GM23338 (cell line): ENCODE measurements at regions not wholly inside any gene's neighbourhood (a gene's known extent, or its start where the extent isn't known, plus 50 kb on each side); places are given as distances from the start of the nearest gene placed in this dataset.

ENCODE experiments used
- CREB1 ChIP-seq: fragments of 250-450 bp; sonication (Bioruptor Pico); IDR thresholded peaks from 2 replicates; pipeline ENCODE4 v1.5.0; 2020; ENCODE audit warnings: low read depth, mild to moderate bottlenecking, moderate library complexity
- EZH2phosphoT487 ChIP-seq: fragments of 200-600 bp; sonication (generic); IDR thresholded peaks from one replicate; pipeline ENCODE4 v1.8.1; 2018; ENCODE audit warnings: antibody characterized with exemption; ENCODE audit not compliant: unreplicated experiment
- POLR2AphosphoS5 ChIP-seq: IDR thresholded peaks from 2 replicates; pipeline ENCODE4 v1.6.1; 2016; ENCODE audit warnings: antibody characterized with exemption, low read depth
- TF ChIP-seq, protein P1 (sequence below), 2 experiments: fragments of 200-600 bp in 1 of 2; sonication (generic) in 1 of 2; conservative IDR thresholded peaks; 2 replicates each; pipeline versions ENCODE4 v1.5.1 to v1.6.1; 2016 to 2017; ENCODE audit warnings: antibody characterized with exemption in 2 of 2, low read depth in 2 of 2, mild to moderate bottlenecking in 2 of 2, moderate library complexity in 1 of 2
- TF ChIP-seq, protein P2 (sequence below): IDR thresholded peaks from one replicate; pipeline ENCODE4 v1.6.1; 2018; ENCODE audit warnings: antibody characterized with exemption; ENCODE audit not compliant: unreplicated experiment

DNA sequence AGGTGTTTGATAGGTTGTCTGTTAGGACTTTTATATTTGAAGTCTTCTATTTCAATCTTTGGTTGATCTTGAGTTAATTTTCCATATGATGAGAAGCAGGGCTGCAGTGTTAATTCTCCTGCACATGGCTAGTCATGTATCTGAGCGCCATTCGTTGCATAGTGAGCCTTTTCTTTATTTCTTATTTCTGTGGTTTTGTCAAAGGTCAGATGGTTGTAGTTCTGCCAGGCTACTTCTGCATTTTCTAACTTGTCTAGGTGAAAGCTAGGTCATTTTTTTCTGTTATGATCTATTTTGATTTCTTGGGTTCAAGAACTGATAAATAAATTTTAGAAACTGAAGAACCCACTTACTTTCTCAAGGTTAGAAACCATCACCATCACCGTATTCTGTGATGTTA is 56.7 kb downstream of the CCDC74A start:
- TF ChIP-seq POLR2AphosphoS5, result no peak
- TF ChIP-seq, protein P1, sequence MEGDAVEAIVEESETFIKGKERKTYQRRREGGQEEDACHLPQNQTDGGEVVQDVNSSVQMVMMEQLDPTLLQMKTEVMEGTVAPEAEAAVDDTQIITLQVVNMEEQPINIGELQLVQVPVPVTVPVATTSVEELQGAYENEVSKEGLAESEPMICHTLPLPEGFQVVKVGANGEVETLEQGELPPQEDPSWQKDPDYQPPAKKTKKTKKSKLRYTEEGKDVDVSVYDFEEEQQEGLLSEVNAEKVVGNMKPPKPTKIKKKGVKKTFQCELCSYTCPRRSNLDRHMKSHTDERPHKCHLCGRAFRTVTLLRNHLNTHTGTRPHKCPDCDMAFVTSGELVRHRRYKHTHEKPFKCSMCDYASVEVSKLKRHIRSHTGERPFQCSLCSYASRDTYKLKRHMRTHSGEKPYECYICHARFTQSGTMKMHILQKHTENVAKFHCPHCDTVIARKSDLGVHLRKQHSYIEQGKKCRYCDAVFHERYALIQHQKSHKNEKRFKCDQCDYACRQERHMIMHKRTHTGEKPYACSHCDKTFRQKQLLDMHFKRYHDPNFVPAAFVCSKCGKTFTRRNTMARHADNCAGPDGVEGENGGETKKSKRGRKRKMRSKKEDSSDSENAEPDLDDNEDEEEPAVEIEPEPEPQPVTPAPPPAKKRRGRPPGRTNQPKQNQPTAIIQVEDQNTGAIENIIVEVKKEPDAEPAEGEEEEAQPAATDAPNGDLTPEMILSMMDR (conservative IDR thresholded peaks at IDR 0.05; ENCODE audit: low read depth in 2 of 2), result no peak
- no peak for TF ChIP-seq CREB1
- TF ChIP-seq, protein P2, sequence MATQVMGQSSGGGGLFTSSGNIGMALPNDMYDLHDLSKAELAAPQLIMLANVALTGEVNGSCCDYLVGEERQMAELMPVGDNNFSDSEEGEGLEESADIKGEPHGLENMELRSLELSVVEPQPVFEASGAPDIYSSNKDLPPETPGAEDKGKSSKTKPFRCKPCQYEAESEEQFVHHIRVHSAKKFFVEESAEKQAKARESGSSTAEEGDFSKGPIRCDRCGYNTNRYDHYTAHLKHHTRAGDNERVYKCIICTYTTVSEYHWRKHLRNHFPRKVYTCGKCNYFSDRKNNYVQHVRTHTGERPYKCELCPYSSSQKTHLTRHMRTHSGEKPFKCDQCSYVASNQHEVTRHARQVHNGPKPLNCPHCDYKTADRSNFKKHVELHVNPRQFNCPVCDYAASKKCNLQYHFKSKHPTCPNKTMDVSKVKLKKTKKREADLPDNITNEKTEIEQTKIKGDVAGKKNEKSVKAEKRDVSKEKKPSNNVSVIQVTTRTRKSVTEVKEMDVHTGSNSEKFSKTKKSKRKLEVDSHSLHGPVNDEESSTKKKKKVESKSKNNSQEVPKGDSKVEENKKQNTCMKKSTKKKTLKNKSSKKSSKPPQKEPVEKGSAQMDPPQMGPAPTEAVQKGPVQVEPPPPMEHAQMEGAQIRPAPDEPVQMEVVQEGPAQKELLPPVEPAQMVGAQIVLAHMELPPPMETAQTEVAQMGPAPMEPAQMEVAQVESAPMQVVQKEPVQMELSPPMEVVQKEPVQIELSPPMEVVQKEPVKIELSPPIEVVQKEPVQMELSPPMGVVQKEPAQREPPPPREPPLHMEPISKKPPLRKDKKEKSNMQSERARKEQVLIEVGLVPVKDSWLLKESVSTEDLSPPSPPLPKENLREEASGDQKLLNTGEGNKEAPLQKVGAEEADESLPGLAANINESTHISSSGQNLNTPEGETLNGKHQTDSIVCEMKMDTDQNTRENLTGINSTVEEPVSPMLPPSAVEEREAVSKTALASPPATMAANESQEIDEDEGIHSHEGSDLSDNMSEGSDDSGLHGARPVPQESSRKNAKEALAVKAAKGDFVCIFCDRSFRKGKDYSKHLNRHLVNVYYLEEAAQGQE, result no peak
- no peak for TF ChIP-seq EZH2phosphoT487
